ENCODE measurements at regions not wholly inside any gene's neighbourhood (a gene's known extent, or its start where the extent isn't known, plus 50 kb on each side); places are given as distances from the start of the nearest gene placed in this dataset.

GRCh38 chr12:124422142-124422569, 127.3 kb downstream of the RFLNA start:
- H3K27me3 ChIP-seq (ENCODE audit: low read length): no peaks in the 10 kb centered on the region
- no peak overlapping the region for H3K9ac ChIP-seq (ENCODE audit: low read length)
- H3K36me3 ChIP-seq (ENCODE audit: low read length): 0 out of 2 replicates have a peak, but pooled peaks cover 2% of the 10 kb centered on the region
- no peak overlapping the region for H3K4me2 ChIP-seq (ENCODE audit: low read depth, low read length, poor library complexity, severe bottlenecking)
- H3K4me3 ChIP-seq (ENCODE audit: insufficient read depth, low read length, poor library complexity, severe bottlenecking): no peak overlapping the region
- H3K79me2 ChIP-seq (ENCODE audit: insufficient read depth, low read length): no peaks in the 10 kb centered on the region
- no peaks in the 10 kb centered on the region for H3K9me2 ChIP-seq (replicated peaks; ENCODE audit: insufficient read depth, low read length)
- H3K9me3 ChIP-seq (ENCODE audit: insufficient read depth, low read length): no peaks in the 10 kb centered on the region
- no peaks in the 10 kb centered on the region for H4K20me1 ChIP-seq (ENCODE audit: low read depth, low read length)
- no peak for TF ChIP-seq EZH2phosphoT487 (conservative IDR thresholded peaks at IDR 0.05; ENCODE audit: low read length)
- TF ChIP-seq CTCF (IDR thresholded peaks at IDR 0.05; ENCODE audit: insufficient read depth, low read length, poor library complexity, severe bottlenecking): no peak
- no peak overlapping the region for H3K27ac ChIP-seq (ENCODE audit: low read depth, low read length)
- no peak overlapping the region for H2AFZ ChIP-seq (ENCODE audit: low read depth, low read length, severe bottlenecking)
- no peaks in the 10 kb centered on the region for H3F3A ChIP-seq (ENCODE audit: insufficient read depth)

GRCh38 chr12:124420996-124421674, 126.2 kb downstream of the RFLNA start:
- 0 out of 2 replicates have a peak, but pooled peaks cover 2% of the 10 kb centered on the region for H3K36me3 ChIP-seq (ENCODE audit: low read length)
- no peak for TF ChIP-seq EZH2phosphoT487 (conservative IDR thresholded peaks at IDR 0.05; ENCODE audit: low read length)
- no peak for TF ChIP-seq CTCF (IDR thresholded peaks at IDR 0.05; ENCODE audit: insufficient read depth, low read length, poor library complexity, severe bottlenecking)
- H3K9ac ChIP-seq (ENCODE audit: low read length): no peak overlapping the region

GRCh38 chr12:124420041-124420995, 125.4 kb downstream of the RFLNA start:
- Histone ChIP-seq H4K20me1 (ENCODE audit: low read depth, low read length) (no peaks in the 10 kb centered on the region), H3K36me3 (ENCODE audit: low read length) (no peaks in the 10 kb centered on the region), H3K4me3 (ENCODE audit: insufficient read depth, low read length, poor library complexity, severe bottlenecking) (no peak overlapping the region), H3K79me2 (ENCODE audit: insufficient read depth, low read length) (no peaks in the 10 kb centered on the region), H2AFZ (ENCODE audit: low read depth, low read length, severe bottlenecking) (no peak overlapping the region), H3K27me3 (ENCODE audit: low read length) (no peaks in the 10 kb centered on the region), H3F3A (ENCODE audit: insufficient read depth) (no peaks in the 10 kb centered on the region), H3K4me2 (ENCODE audit: low read depth, low read length, poor library complexity, severe bottlenecking) (no peak overlapping the region), H3K9me3 (ENCODE audit: insufficient read depth, low read length) (no peaks in the 10 kb centered on the region), H3K27ac (ENCODE audit: low read depth, low read length) (no peak overlapping the region), H3K9ac (ENCODE audit: low read length) (no peak overlapping the region), H3K9me2 (replicated peaks; ENCODE audit: insufficient read depth, low read length) (no peaks in the 10 kb centered on the region)
- TF ChIP-seq CTCF (IDR thresholded peaks at IDR 0.05; ENCODE audit: insufficient read depth, low read length, poor library complexity, severe bottlenecking): no peak
- no peak for TF ChIP-seq EZH2phosphoT487 (conservative IDR thresholded peaks at IDR 0.05; ENCODE audit: low read length)

More at GRCh38 chr12:124420996-124421674, 126.2 kb downstream of the RFLNA start:
- Histone ChIP-seq H3K27me3 (ENCODE audit: low read length) (no peaks in the 10 kb centered on the region), H3K9me3 (ENCODE audit: insufficient read depth, low read length) (no peaks in the 10 kb centered on the region), H3K4me3 (ENCODE audit: insufficient read depth, low read length, poor library complexity, severe bottlenecking) (no peak overlapping the region), H2AFZ (ENCODE audit: low read depth, low read length, severe bottlenecking) (no peak overlapping the region), H4K20me1 (ENCODE audit: low read depth, low read length) (no peaks in the 10 kb centered on the region), H3K4me2 (ENCODE audit: low read depth, low read length, poor library complexity, severe bottlenecking) (no peak overlapping the region), H3F3A (ENCODE audit: insufficient read depth) (no peaks in the 10 kb centered on the region), H3K9me2 (replicated peaks; ENCODE audit: insufficient read depth, low read length) (no peaks in the 10 kb centered on the region), H3K79me2 (ENCODE audit: insufficient read depth, low read length) (no peaks in the 10 kb centered on the region), H3K27ac (ENCODE audit: low read depth, low read length) (no peak overlapping the region)

All from SU-DHL-6 (cell line).